Neural progenitor cell (in vitro differentiated cells): ENCODE measurements at regions not wholly inside any gene's neighbourhood (a gene's known extent, or its start where the extent isn't known, plus 50 kb on each side); places are given as distances from the start of the nearest gene placed in this dataset.

Experiments used
- EZH2 ChIP-seq: fragments of 200-600 bp; sonication (generic); IDR thresholded peaks from 2 replicates; pipeline ENCODE4 v1.6.1; 2017; ENCODE audit warnings: antibody characterized with exemption, mild to moderate bottlenecking, moderate library complexity
- EZH2phosphoT487 ChIP-seq: fragments of 200-600 bp; sonication (generic); IDR thresholded peaks from 2 replicates; pipeline ENCODE4 v1.6.1; 2017; ENCODE audit warnings: antibody characterized with exemption
- TF ChIP-seq, protein P1 (sequence below): fragments of 200-600 bp; sonication (generic); IDR thresholded peaks from 2 replicates; pipeline ENCODE4 v1.5.1; 2017; ENCODE audit warnings: antibody characterized with exemption, mild to moderate bottlenecking

DNA sequence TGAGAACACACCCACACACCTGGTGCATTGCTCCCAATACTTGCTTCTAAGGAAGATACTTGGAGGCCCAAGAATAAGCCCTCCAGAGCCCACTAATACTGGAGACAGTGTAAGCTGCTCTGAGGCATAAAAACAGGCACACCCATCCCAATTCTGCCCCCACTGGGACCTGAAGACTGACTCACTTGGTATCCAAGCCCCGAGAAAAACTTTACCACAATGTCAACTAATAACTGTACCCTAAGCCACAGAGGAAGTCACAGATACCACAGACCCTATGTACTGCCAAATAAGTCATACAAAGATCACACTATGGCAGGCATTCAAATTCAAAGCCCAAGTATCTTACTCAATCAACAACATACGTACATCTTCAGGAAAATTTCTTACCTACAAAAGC is 398.2 kb upstream of the SPANXN1 start:
- TF ChIP-seq, protein P1, sequence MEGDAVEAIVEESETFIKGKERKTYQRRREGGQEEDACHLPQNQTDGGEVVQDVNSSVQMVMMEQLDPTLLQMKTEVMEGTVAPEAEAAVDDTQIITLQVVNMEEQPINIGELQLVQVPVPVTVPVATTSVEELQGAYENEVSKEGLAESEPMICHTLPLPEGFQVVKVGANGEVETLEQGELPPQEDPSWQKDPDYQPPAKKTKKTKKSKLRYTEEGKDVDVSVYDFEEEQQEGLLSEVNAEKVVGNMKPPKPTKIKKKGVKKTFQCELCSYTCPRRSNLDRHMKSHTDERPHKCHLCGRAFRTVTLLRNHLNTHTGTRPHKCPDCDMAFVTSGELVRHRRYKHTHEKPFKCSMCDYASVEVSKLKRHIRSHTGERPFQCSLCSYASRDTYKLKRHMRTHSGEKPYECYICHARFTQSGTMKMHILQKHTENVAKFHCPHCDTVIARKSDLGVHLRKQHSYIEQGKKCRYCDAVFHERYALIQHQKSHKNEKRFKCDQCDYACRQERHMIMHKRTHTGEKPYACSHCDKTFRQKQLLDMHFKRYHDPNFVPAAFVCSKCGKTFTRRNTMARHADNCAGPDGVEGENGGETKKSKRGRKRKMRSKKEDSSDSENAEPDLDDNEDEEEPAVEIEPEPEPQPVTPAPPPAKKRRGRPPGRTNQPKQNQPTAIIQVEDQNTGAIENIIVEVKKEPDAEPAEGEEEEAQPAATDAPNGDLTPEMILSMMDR, result no peak
- TF ChIP-seq EZH2 (no peak), EZH2phosphoT487 (no peak)
